Mesenchymal stem cell (in vitro differentiated cells and primary cell): ENCODE measurements at regions not wholly inside any gene's neighbourhood (a gene's known extent, or its start where the extent isn't known, plus 50 kb on each side); places are given as distances from the start of the nearest gene placed in this dataset.

Experiments used
- DNase-seq: peaks from one replicate; pipeline ENCODE4 v3.0.0-alpha.2; 2013
- H2AFZ ChIP-seq: one replicate; pipeline ENCODE4 v1.6.1; 2013; ENCODE audit warnings: low read depth, mild to moderate bottlenecking, control low read depth, inconsistent platforms, low read length, moderate library complexity
- H2AK5ac ChIP-seq: 2 replicates; pipeline ENCODE4 v1.6.1; 2013; ENCODE audit warnings: low read length, moderate library complexity, mild to moderate bottlenecking, inconsistent platforms; ENCODE audit not compliant: severe bottlenecking
- H2BK120ac ChIP-seq: one replicate; pipeline ENCODE4 v1.6.1; 2013; ENCODE audit warnings: low read depth, mild to moderate bottlenecking, inconsistent platforms, low read length, moderate library complexity
- H2BK12ac ChIP-seq, 2 experiments: one replicate each; pipeline ENCODE4 v1.6.1; 2013; ENCODE audit warnings: inconsistent platforms in 2 of 2, low read length in 2 of 2, mild to moderate bottlenecking in 2 of 2, moderate library complexity in 2 of 2, control low read depth in 1 of 2
- H2BK15ac ChIP-seq: one replicate; pipeline ENCODE4 v1.6.1; 2013; ENCODE audit warnings: mild to moderate bottlenecking, low read depth, inconsistent platforms; ENCODE audit not compliant: poor library complexity, severe bottlenecking
- H2BK5ac ChIP-seq: 2 replicates; pipeline ENCODE4 v1.6.1; 2013; ENCODE audit warnings: low read depth, mild to moderate bottlenecking, low read length, control low read depth, inconsistent platforms; ENCODE audit not compliant: poor library complexity, severe bottlenecking
- H3K14ac ChIP-seq, 2 experiments: one replicate each; pipeline ENCODE4 v1.6.1; 2013; ENCODE audit warnings: inconsistent platforms in 2 of 2, low read length in 2 of 2, control low read depth in 1 of 2, mild to moderate bottlenecking in 1 of 2, moderate library complexity in 1 of 2
- H3K18ac ChIP-seq, 2 experiments: one replicate each; pipeline ENCODE4 v1.6.1; 2013; ENCODE audit warnings: inconsistent platforms in 2 of 2, low read length in 2 of 2, control low read depth in 1 of 2, low read depth in 1 of 2, mild to moderate bottlenecking in 1 of 2
- H3K23ac ChIP-seq, 2 experiments: one replicate each; pipeline ENCODE4 v1.6.1; 2013; ENCODE audit warnings: inconsistent platforms in 2 of 2, low read length in 2 of 2, mild to moderate bottlenecking in 2 of 2, moderate library complexity in 2 of 2, control low read depth in 1 of 2
- H3K27ac ChIP-seq: 2 replicates; pipeline ENCODE4 v1.5.1; 2013; ENCODE audit warnings: mild to moderate bottlenecking, moderate library complexity, low read length, control low read depth, inconsistent platforms; ENCODE audit not compliant: poor library complexity, severe bottlenecking
- H3K27me3 ChIP-seq, 2 experiments: 2 replicates each; pipeline versions ENCODE4 v1.6.1 to v1.7.0; 2013; ENCODE audit warnings: low read length in 2 of 2, mild to moderate bottlenecking in 2 of 2, moderate library complexity in 2 of 2, control low read depth in 1 of 2, inconsistent platforms in 1 of 2; ENCODE audit not compliant: control insufficient read depth in 1 of 2, insufficient read depth in 1 of 2
- H3K36me3 ChIP-seq, 2 experiments: 2 replicates each; pipeline versions ENCODE4 v1.6.1 to v1.7.0; 2013; ENCODE audit warnings: low read length in 2 of 2, control low read depth in 1 of 2, inconsistent platforms in 1 of 2, low read depth in 1 of 2, mild to moderate bottlenecking in 1 of 2; ENCODE audit not compliant: insufficient read depth in 2 of 2, control insufficient read depth in 1 of 2
- H3K4ac ChIP-seq, 2 experiments: one replicate each; pipeline ENCODE4 v1.6.1; 2013; ENCODE audit warnings: inconsistent platforms in 2 of 2, low read length in 2 of 2, mild to moderate bottlenecking in 2 of 2, moderate library complexity in 2 of 2, control low read depth in 1 of 2, low read depth in 1 of 2
- H3K4me1 ChIP-seq: 2 replicates; pipeline ENCODE4 v1.6.1; 2013; ENCODE audit warnings: low read depth, low read length, control low read depth; ENCODE audit not compliant: control insufficient read depth, insufficient read depth
- H3K4me2 ChIP-seq: 2 replicates; pipeline ENCODE4 v1.6.1; 2013; ENCODE audit warnings: low read length, mild to moderate bottlenecking, inconsistent platforms; ENCODE audit not compliant: poor library complexity, severe bottlenecking
- H3K4me3 ChIP-seq, 2 experiments: 2 replicates each; pipeline versions ENCODE4 v1.5.1 to v1.7.0; 2013; ENCODE audit warnings: low read length in 2 of 2, mild to moderate bottlenecking in 2 of 2, control low read depth in 1 of 2, low read depth in 1 of 2; ENCODE audit not compliant: insufficient read depth in 1 of 2
- H3K79me1 ChIP-seq: replicated peaks from 2 replicates; pipeline ENCODE4 v1.6.1; 2013; ENCODE audit warnings: mild to moderate bottlenecking, control low read depth, low read length, inconsistent platforms; ENCODE audit not compliant: poor library complexity, severe bottlenecking
- H3K9ac ChIP-seq: 2 replicates; pipeline ENCODE4 v1.7.0; 2013; ENCODE audit warnings: mild to moderate bottlenecking, low read length, moderate library complexity
- H3K9me3 ChIP-seq: 2 replicates; pipeline ENCODE4 v1.7.0; 2013; ENCODE audit warnings: mild to moderate bottlenecking, low read length; ENCODE audit not compliant: control insufficient read depth
- H4K8ac ChIP-seq: one replicate; pipeline ENCODE4 v1.6.1; 2013; ENCODE audit warnings: inconsistent platforms, mild to moderate bottlenecking, low read length, moderate library complexity
- H4K91ac ChIP-seq: one replicate; pipeline ENCODE4 v1.6.1; 2013; ENCODE audit warnings: mild to moderate bottlenecking, low read length, inconsistent platforms
- WGBS: methylation state at CpG from one replicate; pipeline ENCODE4 v1.1.7; 2013; ENCODE audit warnings: mixed read lengths; 5-methylcytosine and 5-hydroxymethylcytosine counted together

DNA sequence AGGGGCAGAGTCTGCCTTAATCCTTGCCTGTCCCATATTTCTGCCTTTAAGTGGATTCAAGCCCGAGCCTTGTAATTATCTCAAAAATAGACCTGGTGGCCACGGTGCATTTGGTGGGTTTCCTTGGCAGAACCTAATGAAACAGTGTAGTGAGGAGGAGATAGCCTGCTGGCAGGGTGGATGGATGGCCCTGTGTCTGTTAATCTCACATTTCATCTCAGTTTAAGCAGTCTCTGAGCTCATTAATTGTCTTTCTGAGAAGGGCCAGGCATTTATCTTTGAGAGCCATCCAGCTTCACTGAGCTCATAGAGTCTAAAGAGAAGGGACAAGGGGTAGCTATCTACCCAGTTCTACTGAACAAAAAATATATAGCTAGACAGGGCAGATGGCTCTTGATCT lies 364.0 kb upstream of the EEF2KMT start:
- Histone ChIP-seq H3K27ac (no peak overlapping the region), H2BK5ac (no peak overlapping the region), H3K4ac (no peak overlapping the region)

DNA sequence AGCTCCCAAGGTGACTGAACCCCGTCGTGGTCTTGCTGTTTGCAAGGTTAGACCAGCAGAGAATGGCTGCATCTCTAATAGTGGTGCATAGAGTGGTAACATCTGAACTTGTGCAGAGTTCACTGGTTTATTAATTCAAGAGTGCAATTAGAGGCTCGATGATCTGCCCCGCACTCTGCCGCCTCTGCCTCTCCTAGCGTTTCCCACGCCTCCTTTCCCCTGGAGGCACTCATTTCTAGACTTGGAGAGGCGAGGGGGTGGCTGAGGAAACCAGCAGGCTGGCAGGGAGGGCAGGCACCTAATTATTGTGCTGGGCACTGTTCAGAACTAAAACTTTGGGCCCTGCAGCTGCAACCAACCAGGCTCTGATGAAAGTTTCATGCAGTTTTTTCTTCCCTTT lies 363.5 kb upstream of the EEF2KMT start:
- H3K27ac ChIP-seq = no peak overlapping the region
- H3K9ac ChIP-seq = no peak overlapping the region
- H2BK12ac ChIP-seq = no peak overlapping the region
- no peak overlapping the region for H3K4ac ChIP-seq
- no peak overlapping the region for H2BK120ac ChIP-seq
- H3K4me3 ChIP-seq = no peak overlapping the region
- 73% methylated on average over 8 of the region's 8 CpGs for WGBS
- H3K9me3 ChIP-seq = no peaks in the 10 kb centered on the region
- H3K4me1 ChIP-seq = no peaks in the 10 kb centered on the region
- no peaks in the 10 kb centered on the region for H3K27me3 ChIP-seq
- no peak overlapping the region for H2BK5ac ChIP-seq
- H4K8ac ChIP-seq = no peak overlapping the region
- no peaks in the 10 kb centered on the region for H3K79me1 ChIP-seq
- no peaks in the 10 kb centered on the region for H3K36me3 ChIP-seq
- H3K14ac ChIP-seq = no peak overlapping the region
- H3K18ac ChIP-seq = no peak overlapping the region
- H3K23ac ChIP-seq = no peak overlapping the region
- no peak overlapping the region for H2AFZ ChIP-seq
- H3K4me2 ChIP-seq = no peak overlapping the region
- H2BK15ac ChIP-seq = no peak overlapping the region
- H4K91ac ChIP-seq = no peak overlapping the region
- no peak for DNase-seq
- H2AK5ac ChIP-seq = no peak overlapping the region

More for the DNA sequence above, 364.0 kb upstream of the EEF2KMT start:
- H3K27me3 ChIP-seq = no peaks in the 10 kb centered on the region
- no peak overlapping the region for H3K4me2 ChIP-seq
- no peak overlapping the region for H2BK120ac ChIP-seq
- H3K23ac ChIP-seq = no peak overlapping the region
- no peak overlapping the region for H4K8ac ChIP-seq
- no peak overlapping the region for H3K9ac ChIP-seq
- no peak overlapping the region for H2AK5ac ChIP-seq
- no peak overlapping the region for H2AFZ ChIP-seq
- H3K4me3 ChIP-seq = no peak overlapping the region
- H3K14ac ChIP-seq = no peak overlapping the region
- no peak overlapping the region for H2BK15ac ChIP-seq
- no peaks in the 10 kb centered on the region for H3K36me3 ChIP-seq
- no peaks in the 10 kb centered on the region for H3K79me1 ChIP-seq
- DNase-seq = no peak
- H2BK12ac ChIP-seq = no peak overlapping the region
- H3K9me3 ChIP-seq = no peaks in the 10 kb centered on the region
- no peak overlapping the region for H3K18ac ChIP-seq
- WGBS = 48% methylated on average over 2 of the region's 2 CpGs
- H3K4me1 ChIP-seq = no peaks in the 10 kb centered on the region
- no peak overlapping the region for H4K91ac ChIP-seq

DNA sequence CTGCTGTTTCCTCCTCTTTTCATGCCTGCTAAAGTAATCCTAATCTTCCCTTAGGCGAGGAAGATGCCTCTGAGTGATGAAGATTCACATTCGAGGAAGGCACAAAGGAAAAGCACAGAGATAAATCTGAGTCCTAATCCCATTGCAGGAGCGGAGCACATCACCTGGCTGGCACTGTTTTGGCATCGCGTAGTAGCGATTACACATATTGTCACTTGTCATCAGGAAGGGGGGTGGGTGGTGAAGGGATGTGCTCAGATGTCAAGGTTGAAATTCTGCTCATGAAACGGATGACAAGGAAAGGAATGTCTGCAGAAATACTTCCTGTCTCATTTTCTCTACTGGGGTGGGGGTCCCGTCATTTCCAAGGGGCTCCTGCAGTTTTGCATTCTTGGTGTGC lies 363.1 kb upstream of the EEF2KMT start:
- no peak overlapping the region for H3K4me2 ChIP-seq
- 64% methylated on average over 8 of the region's 8 CpGs for WGBS
- H2BK15ac ChIP-seq = no peak overlapping the region
- no peak overlapping the region for H3K23ac ChIP-seq
- H4K91ac ChIP-seq = no peak overlapping the region
- no peak overlapping the region for H3K4me3 ChIP-seq
- H3K27ac ChIP-seq = no peak overlapping the region
- H3K14ac ChIP-seq = no peak overlapping the region
- no peak overlapping the region for H2BK120ac ChIP-seq
- no peak for DNase-seq
- no peak overlapping the region for H3K4ac ChIP-seq
- no peak overlapping the region for H2AK5ac ChIP-seq
- no peak overlapping the region for H2AFZ ChIP-seq
- H3K79me1 ChIP-seq = no peaks in the 10 kb centered on the region
- H3K27me3 ChIP-seq = no peaks in the 10 kb centered on the region
- no peaks in the 10 kb centered on the region for H3K36me3 ChIP-seq
- no peak overlapping the region for H3K18ac ChIP-seq
- no peak overlapping the region for H2BK12ac ChIP-seq
- H3K9me3 ChIP-seq = no peaks in the 10 kb centered on the region
- no peak overlapping the region for H4K8ac ChIP-seq
- no peaks in the 10 kb centered on the region for H3K4me1 ChIP-seq
- H2BK5ac ChIP-seq = no peak overlapping the region
- no peak overlapping the region for H3K9ac ChIP-seq

DNA sequence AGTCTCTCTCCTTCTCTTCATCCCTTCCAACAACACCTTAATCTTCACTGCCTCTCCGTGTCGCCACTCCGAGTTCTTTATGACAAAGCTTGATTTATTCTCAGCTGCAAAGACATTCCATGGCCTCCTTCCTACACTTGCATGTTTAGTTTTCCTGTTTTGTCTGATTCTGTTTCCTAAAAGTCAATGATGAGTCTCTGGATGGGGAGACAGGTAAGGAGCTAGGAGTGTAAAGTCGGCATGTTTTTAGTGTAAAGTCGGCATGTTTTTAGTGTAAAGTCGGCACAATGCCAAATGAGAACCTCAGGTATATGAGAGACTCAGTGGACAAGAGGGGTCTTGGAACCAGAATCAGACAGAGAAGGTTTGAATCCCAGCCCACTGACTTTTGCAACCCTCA lies 362.3 kb upstream of the EEF2KMT start:
- 86% methylated on average over 5 of the region's 6 CpGs for WGBS
- H3K4me1 ChIP-seq = no peaks in the 10 kb centered on the region
- no peak overlapping the region for H3K4ac ChIP-seq
- H2BK120ac ChIP-seq = no peak overlapping the region
- no peaks in the 10 kb centered on the region for H3K27me3 ChIP-seq
- H3K4me2 ChIP-seq = no peak overlapping the region
- H4K91ac ChIP-seq = no peak overlapping the region
- H3K23ac ChIP-seq = no peak overlapping the region
- H2BK15ac ChIP-seq = no peak overlapping the region
- H4K8ac ChIP-seq = no peak overlapping the region
- H3K14ac ChIP-seq = no peak overlapping the region
- H3K4me3 ChIP-seq = no peak overlapping the region
- no peak overlapping the region for H2BK12ac ChIP-seq
- no peak overlapping the region for H3K18ac ChIP-seq
- H3K9ac ChIP-seq = no peak overlapping the region
- H2BK5ac ChIP-seq = no peak overlapping the region
- no peaks in the 10 kb centered on the region for H3K36me3 ChIP-seq
- no peaks in the 10 kb centered on the region for H3K79me1 ChIP-seq
- H3K9me3 ChIP-seq = no peaks in the 10 kb centered on the region
- H2AK5ac ChIP-seq = no peak overlapping the region
- no peak overlapping the region for H2AFZ ChIP-seq
- DNase-seq = no peak
- no peak overlapping the region for H3K27ac ChIP-seq
